Non-pigmented ciliary epithelial cell (primary cell): ENCODE measurements at regions not wholly inside any gene's neighbourhood (a gene's known extent, or its start where the extent isn't known, plus 50 kb on each side); places are given as distances from the start of the nearest gene placed in this dataset.
A peak's percentile ranks its signal among the peaks of the same experiment; 100 is the strongest.

Source experiments
- DNase-seq: peaks from one replicate; pipeline ENCODE4 v3.0.0-alpha.2; 2010; ENCODE audit warnings: low read depth

DNA sequence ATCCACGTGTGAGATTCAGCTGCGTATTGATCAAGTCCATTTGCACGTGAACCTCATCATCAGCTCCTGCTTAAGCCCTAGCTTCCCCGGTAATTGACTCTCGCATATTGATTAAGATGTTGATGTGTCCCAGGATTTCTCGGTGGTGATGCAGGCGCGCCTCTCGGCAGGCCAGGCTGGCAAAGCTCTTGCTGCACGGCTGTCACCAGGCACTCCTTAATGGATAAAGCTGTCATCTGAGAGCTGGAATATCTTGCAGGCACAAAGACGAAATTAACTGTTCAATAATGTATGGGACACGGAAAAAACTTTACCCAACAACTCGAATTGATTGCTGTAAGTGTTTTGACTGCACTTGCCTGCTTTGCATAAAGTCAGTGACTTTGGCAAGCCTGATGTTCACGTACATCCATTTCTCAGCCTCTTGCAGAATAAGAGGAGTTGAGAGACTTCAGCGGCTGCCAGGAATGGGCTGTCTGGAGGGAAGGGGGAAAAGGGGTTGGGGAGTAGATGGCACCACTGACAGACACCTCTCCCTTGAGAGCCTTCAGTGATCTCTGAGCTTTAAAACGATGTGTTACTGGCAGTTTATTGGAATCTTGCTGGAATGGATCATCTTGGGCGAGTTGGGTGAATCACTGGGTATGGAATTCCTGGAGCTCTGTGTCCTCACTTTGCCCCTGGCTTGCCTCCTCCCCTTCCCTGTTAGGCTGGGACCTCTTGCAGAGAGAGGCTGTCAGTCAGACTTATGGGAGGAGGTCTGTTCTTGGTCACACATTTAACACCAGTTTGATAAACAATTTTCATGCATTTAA lies 650.3 kb downstream of the CCDC171 start:
- DNase-seq: peak; percentile 84

DNA sequence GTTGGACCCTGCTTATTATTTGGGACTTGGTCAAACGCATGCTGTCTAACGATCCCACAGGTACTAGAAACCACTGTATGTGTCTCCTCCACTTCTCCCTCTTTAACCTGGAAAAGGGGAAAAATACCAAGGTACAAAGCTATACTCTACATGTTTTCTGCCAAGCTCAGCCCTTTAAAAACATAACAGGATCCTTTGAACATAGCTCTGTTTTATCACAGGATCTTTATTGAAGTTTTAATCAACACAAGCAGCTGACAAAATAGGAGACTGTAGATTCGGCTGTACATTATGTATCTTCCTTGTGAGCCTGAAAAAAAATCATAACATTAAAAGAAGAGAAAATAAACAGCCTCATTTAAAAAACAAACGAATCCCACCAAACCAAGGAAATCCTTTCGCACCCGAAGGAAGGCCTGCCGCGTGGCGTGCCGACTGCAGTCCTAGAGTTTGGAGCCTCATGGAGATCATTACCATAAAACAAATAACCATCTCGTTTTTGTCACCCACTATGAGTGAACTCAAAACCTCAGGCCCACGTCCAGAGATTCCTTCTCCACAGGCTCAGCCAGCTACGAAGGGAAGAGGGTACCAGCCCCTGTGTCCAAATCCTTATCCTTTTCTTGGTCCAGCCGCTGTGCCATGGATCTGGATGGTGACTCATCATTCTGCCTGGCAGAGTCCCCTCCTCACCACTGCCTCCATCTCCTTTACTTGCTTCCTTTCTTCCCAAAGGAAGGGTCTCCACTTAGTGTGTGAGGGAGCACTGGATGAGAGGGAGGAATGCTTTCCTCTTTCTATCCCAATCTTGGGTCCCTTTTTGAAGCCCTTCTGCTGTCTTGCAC lies 651.1 kb downstream of the CCDC171 start:
- DNase-seq: no peak

- DNase-seq: no peak
These were observed 652.6 kb downstream of the CCDC171 start for GRCh38 chr9:16205455-16205854.

DNA sequence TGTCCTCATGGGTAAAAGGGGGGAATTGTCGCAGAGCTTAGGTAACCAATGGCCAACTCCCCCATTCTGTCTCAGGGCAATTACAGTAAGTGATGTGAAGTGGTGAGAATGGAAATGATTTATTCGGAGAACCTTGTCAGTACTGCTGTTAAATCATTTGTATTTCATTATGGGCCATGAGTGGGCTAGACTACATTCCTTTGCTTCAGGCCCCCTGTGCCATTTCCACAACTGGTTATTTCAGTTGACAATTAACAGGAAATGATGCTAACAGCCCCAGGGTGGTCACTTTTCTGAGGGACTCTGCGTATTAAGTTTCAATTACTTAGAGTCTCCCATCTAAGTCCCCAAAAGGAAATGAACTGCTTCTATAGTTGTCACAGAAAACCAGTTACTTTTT lies 653.7 kb downstream of the CCDC171 start:
- DNase-seq: no peak

GRCh38 chr9:16207161-16207560 lies 654.3 kb downstream of the CCDC171 start:
- DNase-seq: no peak

GRCh38 chr9:16210440-16210839 lies 657.6 kb downstream of the CCDC171 start:
- no peak for DNase-seq

GRCh38 chr9:16211946-16212345 lies 658.5 kb downstream of the BNC2 start:
- no peak for DNase-seq

- peak; percentile 95 for DNase-seq
These were observed 656.5 kb downstream of the BNC2 start for GRCh38 chr9:16213781-16214515.

DNA sequence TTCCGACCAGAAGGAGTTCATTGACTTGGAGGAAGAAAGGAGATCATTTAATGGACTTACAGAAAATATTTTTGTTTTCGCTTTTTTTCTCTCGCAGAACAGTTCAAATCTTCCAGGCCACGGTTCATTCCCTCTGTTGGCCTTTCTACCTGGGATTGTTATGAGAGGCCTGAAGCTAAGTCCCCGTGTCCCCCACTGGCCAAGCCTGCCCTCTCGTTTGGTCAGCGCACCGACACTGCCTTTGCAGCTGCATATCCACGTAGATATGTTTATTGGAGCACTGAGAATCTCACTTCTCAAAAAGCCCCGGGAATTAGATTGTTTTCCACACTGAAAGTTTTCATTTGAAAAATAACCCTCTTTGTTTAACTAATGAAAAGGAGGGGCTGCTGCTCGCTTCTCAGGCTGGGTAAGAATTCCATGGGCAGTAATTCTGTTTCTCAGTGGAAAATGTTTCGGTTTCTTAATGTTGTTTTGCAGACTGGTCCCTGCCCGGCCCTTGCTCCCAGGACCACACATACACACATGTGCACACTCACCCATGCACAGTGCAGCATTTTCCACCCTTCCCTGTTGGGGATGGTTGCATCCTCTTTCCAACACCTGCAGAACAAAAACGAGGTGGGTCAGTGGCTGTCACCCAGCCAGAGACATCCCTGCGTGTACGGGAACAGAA lies 655.7 kb downstream of the BNC2 start:
- no peak for DNase-seq

GRCh38 chr9:16215353-16215680 lies 655.2 kb downstream of the BNC2 start:
- DNase-seq: no peak

- no peak for DNase-seq
These were observed 652.3 kb downstream of the BNC2 start for GRCh38 chr9:16217943-16218701.

- DNase-seq: no peak
These were observed 649.1 kb downstream of the BNC2 start for GRCh38 chr9:16221366-16221765.

GRCh38 chr9:16221822-16222547 lies 648.5 kb downstream of the BNC2 start:
- DNase-seq: no peak

DNA sequence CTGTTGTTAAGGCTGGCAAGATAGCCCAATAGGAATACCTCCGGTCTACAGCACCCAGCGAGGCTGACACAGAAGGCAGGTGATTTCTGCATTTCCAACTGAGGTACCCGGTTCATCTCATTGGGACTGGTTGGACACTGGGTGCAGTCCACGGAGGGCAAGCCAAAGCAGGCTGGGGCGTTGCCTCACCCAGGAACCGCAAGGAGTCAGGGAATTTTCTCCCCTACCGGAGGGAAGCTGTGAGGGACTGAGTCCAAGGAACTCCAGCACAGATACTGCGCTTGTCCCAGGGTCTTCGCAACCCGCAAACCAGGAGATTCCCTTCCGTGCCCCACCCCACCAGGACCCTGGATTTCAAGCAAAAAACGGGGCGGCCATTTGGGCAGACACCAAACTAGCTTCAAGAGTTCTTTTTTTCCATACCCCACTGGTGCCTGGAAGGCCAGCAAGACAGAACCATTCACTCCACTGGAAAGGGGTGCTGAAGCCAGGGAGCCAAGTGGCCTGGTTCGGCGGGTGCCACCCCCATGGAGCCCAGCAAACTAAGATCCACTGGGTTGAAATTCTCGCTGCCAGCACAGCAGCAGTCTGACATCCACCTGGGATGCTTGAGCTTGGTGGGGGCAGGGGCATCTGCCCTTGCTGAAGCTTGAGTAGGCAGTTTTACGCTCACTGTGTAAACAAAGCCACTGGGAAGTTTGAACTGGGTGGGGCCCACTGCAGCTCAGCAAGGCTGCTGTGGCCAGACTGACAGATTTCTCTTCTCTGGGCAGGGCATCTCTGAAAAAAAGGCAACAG lies 647.2 kb downstream of the BNC2 start:
- DNase-seq: no peak

- no peak for DNase-seq
These were observed 639.7 kb downstream of the BNC2 start for GRCh38 chr9:16230731-16231130.

DNA sequence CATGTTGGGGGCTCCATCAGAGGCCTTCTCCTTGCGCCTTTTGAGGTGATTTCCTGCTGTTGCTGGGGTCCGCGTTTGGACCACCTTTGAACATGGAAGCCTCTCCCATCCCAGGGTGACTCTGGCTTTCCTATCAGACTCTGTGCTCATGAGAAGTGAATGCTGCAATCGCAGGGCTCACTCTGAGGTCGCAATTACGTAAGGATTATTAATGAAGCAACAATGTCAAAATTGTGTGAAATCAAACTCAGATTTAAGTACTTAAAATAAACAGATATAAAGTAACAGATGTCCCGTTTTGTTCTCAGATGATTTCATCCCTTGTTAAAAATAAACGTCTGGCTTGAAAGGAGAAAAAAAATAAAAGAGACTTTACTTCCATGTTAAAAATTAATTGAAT lies 634.2 kb downstream of the BNC2 start:
- peak; percentile 68 for DNase-seq

- DNase-seq: peak; percentile 18
These were observed 633.6 kb downstream of the BNC2 start for GRCh38 chr9:16236882-16237281.

DNA sequence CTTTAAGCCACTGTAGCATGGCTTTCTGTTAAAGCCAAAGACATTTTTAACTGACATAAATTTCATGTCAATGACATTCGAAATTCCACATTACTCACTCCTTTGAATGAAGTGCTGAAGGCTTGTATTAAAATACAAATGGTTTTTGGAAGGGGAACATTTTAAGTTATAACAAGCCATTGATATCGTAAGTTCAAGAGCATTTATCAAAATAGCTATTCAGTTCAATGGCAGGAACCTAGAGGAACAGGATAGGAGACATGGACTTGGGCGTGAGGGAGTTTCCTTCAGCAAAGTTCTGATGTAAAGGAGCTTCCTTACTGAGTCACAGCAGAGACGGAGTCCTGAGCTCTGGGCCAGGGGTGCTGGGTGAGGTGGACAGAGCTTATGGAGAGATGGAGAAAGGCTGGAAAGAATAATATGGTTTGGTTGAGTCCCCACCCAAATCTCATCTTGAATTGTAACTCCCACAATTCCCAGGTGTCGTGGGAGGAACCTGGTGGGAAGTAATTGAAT lies 631.8 kb downstream of the BNC2 start:
- no peak for DNase-seq

- no peak for DNase-seq
These were observed 629.2 kb downstream of the BNC2 start for GRCh38 chr9:16241231-16241630.

- DNase-seq: no peak
These were observed 626.7 kb downstream of the BNC2 start for GRCh38 chr9:16243798-16244197.
